RCC 7860 (cell line): ENCODE measurements at regions not wholly inside any gene's neighbourhood (a gene's known extent, or its start where the extent isn't known, plus 50 kb on each side); places are given as distances from the start of the nearest gene placed in this dataset.

Experiments used
- DNase-seq: peaks from one replicate; pipeline ENCODE4 v3.0.0-alpha.2; 2015; ENCODE audit warnings: low spot score
- FAIRE-seq: peaks from 2 replicates; lab custom pipeline; 2012; peaks lifted over from hg19 to GRCh38; lab: Jason Lieb, UNC

DNA sequence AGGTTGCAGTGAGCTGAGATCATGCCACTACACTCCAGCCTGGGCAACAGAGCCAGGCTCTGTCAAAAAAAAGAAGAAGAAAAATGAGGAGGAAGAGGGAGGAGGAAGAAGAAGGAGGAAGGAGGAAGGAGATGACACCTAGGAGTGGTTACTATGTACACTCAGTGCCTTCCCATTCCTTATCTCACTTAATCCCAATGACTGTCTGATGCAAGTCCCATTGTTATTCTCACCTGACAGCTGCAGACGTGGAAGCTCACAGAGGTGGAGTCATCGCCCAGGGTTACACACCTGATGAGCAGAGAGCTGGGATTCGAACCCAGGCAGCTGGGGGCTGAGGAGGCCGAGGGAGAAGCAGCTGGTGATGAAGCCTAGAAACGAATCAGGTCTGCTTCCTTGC is 258.8 kb downstream of the SNX10 start:
- FAIRE-seq, result no peak
- no peak for DNase-seq

DNA sequence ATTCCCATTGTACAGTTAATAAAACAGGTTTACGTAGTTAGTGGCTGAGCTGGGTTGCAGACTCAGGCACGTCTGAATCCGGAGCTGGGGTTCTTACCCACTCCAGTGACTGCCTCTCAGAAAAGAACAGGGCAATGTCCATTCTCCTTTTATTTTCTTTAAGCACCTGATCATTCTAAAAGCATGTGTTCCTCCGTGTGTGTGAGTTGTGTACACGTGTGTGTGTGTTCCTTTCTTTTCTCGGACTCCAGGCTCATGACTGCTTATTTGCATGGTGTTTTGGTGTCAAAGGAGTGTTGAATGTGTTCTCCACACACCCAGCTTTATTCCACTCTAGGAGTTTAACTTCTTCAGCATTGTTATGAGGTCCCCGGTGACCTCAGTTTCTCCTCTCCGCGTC is 260.1 kb downstream of the SNX10 start:
- FAIRE-seq, result no peak
- no peak for DNase-seq

DNA sequence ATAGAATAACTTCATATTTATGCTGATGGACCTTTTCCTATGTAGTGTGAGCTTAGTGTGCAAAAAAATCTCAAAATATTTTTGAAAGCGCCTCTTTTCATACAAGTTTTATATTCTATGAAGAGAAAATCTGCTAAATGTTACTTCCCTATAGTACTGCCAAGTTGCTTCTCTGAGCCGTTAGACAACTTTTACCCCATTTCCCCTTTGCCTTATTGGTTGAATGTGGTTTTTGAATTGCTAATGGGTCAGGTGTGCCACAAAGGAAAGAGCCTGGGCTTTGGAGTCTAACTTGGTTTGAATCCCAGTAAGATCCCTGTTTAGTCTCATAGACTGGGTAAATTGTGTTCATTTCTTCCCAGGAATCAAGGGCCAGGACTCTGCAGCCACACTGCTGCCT is 261.5 kb downstream of the SNX10 start:
- DNase-seq, result no peak
- no peak for FAIRE-seq

DNA sequence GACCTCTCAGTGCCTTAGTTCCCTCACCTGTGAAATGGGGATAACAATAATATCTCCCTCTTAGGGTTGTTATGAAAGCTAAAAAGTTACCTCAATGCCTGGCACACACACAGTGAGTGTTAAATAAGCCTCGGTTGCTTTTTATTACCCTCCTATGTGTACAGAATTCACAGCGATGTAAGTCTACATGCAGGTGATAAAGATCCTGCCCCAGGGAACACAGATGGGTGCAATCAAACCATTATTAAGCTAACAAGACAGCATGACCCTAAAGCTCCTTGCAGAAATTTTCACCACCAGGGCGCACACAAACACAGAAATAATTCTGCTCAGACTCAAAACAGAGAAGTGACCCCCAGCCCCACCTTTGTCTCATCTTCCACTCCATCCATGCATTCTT is 261.9 kb downstream of the SNX10 start:
- DNase-seq, result no peak

DNA sequence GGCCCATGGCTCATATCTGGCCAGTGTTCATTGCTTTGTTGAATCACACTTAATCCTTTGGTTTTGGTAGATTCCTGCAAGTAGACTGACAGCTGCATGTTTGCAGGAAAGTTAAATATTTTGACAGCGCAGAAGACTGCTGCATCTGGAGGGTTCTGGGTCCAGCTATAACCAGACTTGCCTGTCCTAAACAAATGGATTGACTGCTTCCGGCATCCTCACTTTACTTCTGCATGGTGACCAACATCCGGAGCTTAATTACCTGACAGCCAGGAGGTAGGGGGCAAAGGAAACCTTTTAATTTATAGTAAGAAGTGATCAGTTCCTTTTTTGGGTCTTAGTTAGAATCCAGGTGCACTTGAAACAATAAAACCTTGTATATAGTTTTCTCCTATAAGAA is 263.3 kb downstream of the SNX10 start:
- no peak for DNase-seq
- no peak for FAIRE-seq

More for the DNA sequence above, 261.9 kb downstream of the SNX10 start:
- no peak for FAIRE-seq

DNA sequence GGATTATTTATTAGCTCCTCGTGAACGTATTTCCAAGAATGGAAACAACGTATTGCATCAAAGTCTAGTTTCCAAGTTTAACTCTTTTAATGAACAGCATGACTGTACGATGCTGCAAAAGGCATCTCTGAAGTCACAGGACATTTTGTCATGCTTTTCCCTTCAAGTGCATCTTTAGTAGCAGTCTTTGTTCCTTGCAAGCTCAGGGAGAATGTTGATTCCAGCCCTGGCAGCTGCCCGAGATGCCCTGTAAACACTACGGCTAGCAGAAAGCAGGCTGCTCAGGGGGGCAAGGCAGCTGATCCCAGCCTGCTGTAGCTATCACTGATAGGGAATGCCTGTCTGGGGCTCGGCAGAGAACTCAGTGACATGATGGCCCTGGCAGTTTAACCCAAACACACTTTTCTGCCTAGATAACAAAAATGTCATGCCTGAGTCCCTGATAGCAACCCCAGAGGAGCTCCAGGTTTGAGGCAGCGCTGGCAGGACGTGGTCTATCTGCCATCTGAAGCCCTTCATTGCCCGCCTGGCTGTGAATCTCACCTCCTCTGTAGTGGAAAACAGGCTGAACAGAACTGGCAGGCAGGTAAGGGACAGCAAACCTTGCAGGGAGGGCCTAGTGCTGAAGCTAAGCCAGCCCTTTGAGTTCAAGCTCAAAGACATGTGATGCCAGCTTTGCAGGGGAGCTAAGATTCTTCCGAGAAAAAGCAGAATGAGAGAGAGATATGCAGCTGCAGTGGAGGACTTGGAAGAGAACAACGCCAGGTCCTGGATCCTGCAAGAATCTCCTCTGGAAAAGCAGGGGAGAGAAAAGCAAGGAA is 264.6 kb downstream of the SNX10 start:
- FAIRE-seq (no peak), DNase-seq (no peak)

DNA sequence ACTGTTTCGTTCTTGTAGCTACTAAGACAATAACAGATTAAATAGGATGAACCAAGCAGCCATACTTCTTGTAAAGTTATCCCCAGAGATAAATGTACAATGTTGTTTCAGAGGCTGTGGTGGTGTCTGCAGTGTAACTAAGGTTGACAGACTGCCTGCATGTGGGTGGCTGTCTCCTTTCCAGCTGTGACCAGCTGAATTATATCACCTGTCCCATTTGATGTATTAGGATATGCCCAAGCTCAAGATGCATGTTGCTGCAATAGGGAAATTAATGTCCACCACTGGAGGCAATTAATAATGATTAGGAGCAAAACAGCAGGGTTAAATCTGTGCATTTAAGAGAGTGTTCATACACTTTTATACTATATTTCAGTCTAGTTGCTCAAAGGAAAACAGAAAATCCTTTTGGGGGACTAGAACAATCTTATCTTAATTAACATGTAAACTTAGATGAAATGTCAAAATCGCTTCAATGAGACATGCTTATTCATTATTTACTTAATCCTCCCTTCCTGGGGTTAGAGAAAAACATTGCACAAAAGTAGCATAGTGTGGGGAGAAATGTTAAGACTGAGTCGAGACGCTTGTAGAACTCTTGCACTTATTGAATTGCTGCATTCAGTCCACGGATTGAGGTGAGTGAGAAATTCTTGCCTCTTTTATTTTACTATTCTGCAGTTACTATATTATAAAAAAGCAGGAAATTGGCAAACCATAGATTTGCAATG is 269.0 kb downstream of the SNX10 start:
- FAIRE-seq, result no peak
- no peak for DNase-seq

DNA sequence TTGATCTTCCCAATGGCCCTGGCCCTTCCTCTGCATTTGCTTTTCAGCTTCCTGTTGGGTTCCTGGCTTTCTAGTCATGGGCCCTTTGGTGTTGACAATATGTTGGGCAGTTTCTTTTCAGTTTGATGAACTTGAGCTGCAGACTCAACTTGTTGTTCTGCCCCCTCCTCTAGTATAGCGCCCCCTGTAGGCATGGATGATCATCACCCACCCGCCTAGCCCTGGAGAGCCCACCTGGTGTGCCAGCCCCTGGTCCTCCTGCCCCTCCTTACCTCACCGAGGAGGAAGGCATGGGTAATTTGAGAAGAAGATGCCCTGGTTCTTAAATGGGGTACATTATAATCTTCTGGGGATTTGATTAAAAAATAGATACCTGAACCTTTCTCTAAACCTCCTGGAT is 271.2 kb downstream of the SNX10 start:
- FAIRE-seq, result no peak
- no peak for DNase-seq

DNA sequence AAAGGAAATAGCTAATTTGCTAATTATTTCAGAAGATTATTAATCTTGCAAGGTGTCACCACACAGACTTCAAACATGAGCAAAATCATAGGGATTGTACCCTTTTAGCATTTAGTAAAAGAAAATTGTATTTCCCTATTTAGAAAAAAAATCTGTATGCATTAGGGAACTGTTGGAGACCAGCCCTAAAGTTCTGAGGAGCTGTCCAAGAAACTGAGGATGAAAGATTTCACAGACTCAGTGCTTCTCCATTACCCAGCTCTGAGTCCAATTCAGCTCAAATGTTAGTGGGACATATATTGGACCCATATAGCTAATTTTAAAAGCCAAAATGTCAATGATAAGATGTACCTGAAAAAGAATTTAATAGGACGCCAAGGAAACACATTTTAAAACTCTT is 271.7 kb downstream of the SNX10 start:
- FAIRE-seq (no peak), DNase-seq (no peak)

DNA sequence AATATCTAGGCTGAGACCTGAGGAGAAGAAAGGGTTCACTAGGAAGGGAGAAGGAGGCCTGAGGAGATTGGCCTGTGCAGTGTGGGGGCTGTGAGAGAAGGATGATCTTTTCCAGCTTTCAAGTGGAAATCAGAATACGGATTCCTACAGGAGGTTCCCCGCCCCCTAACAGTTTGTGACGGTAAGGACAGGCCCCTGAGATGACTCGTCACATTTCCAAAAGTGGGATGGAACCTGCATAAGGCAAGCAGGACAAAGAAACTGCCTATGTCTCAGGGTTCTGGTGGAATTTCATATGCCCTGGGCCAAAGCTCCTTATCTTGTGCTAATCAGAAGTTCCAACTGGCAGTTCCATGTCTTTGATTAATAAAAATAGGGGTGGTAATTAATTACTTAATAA is 275.6 kb downstream of the SNX10 start:
- FAIRE-seq (no peak), DNase-seq (no peak)

DNA sequence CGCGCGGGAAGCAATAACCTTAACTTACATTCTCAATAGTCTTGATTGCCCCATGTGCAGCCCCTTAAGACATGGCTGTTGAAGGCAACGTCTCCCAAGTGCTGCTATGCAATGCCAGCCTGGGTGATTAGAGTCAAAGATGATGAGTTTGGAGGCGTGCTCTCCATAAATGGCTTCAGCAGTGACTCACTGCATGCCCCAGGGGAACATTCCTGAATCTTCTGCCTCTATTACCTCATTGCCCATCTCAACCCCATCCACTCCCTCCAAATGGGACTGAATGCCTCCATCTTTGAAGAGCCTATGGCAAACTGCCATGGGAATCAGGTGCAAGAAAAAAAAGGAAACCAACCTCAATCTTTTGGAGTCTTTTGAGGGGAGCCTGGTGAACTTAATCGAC is 282.8 kb downstream of the SNX10 start:
- FAIRE-seq, result no peak
- DNase-seq, result no peak

DNA sequence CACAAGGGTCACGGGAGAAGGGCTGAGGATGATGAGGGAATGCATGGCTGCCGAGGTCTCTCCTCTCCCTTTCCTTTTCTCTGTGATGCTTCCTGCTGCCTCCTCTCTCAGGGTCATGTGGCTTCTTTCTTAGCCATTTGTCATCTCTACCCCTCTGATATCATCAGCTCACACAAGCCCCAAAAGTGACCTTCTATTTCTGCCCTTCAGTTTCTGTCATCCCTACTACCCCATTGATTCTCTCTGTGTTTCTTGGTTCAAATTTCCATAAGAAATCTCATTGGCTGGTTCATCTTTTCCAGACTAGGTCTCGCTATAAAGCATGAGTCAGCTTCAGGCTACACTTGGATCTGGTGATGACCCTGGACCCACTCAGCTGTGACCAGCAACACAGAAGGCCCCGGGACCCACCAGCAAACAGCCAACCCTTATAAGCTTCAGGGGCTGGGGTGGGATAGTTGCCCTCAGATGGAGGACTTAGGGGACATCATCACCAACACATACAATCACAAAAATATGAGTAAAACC is 284.3 kb downstream of the SKAP2 start:
- no peak for DNase-seq
- no peak for FAIRE-seq

DNA sequence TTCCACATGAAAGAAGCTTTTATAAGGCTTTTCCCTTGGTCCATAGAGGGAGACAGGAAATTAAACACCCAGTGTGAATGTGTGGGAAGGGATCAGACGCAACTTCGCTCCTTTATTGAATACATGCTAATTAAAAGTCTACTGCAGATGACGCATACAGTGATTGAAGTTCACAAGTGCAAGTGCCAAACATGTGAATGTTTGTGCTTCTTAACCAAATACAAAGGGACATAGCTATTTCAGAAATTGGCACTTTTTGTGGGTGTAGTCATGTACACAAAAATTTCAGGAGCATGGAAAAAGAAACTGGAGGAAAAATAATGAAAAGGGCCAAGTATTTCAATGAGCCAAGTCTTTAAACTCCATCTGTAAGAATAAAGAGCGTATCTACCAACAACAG is 283.7 kb downstream of the SKAP2 start:
- DNase-seq (no peak), FAIRE-seq (no peak)

DNA sequence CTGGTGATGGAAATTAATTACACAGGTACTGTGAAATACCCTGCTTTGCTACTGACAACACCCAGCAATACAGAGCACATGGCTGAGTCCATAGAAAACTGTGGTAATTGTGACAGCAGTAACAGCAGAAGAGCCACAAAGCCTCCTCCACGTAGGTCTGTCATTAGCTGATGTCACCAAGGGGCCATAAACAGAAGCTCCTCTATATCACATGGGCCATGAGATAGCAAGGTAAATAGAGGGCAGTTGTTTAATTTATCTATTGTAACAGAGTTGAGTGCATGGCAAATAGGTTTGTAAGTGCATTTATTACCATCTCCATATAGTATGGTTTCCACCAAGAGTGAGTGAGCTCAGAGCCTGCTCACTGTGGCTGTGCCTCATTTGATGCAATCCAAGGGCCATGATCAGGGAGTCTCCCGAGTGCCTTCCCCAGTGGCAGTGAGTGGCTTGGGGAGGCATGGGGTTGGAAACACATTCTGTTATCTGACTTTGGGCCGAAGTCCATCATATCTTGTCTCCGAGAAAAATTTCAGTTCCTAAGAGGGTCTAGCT is 281.2 kb downstream of the SKAP2 start:
- FAIRE-seq, result no peak
- DNase-seq, result no peak

DNA sequence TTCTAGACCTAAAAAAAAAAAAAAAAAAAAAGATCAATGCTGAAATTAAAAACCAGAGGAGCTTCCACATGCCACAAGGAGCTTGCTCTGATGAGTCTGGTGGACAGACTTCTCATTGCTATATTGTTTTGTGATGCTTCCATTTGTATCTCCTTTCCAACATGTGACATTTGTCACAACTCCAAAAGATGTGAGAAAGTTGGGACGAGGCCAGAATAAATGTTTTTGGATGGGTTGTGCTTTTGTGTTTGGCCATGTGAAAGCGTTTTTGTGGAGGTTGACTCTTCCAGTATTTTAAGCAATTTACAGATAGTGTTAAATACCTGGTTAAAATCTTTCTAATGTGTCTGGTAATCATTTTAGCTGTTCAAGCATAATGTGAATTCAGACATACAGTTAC is 280.1 kb downstream of the SKAP2 start:
- FAIRE-seq, result no peak
- no peak for DNase-seq

DNA sequence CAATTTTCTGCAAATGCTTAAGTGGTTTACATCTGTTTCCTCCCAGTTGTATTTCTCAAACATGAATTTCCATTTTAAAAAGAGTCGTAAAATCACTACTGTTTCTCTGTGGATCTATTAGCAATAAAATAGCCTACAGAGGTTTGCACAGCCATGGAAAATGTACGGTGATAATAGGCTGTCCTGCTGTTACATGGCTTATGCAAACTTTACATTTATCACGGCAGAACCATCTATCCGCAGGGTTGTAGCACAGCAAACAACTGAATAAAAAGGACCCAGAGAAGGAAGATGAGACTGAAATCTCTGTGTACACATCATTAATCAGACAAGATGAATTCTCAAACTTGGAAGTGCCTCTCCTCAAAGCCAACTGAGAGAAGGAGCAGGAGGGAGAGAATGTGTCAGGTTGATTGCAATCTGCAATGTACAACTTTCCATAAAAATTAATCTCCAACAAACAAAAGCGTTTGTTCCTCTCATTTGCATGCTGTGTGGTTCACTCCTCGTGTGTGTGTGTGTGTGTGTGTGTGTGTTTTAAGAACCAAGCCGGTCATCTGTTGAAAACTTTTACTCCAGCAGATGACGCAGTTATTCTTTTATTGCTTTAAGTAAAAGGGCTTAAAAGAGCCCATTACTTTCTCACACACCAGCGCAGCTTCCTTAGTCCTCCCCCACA is 279.3 kb downstream of the SKAP2 start:
- no peak for FAIRE-seq
- no peak for DNase-seq

DNA sequence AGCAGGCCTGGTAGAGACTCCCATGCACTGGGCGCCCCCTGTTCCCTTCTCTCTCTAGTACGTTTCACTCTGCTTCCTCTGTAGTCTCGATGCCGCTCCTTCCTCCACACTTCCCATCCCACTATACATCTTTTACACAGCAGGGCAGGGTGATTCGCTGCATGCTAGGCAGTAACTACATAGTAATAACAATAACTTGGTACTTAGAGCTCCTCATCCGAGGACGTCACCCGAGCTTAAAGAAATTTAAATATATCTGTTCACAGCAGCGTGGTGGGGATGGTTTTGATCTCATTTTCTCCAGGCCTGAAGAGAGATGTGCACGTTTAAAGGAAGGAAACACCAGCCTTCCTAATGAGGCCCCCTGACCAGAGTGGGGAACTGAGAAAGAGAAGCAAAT is 276.9 kb downstream of the SKAP2 start:
- no peak for DNase-seq
- no peak for FAIRE-seq

DNA sequence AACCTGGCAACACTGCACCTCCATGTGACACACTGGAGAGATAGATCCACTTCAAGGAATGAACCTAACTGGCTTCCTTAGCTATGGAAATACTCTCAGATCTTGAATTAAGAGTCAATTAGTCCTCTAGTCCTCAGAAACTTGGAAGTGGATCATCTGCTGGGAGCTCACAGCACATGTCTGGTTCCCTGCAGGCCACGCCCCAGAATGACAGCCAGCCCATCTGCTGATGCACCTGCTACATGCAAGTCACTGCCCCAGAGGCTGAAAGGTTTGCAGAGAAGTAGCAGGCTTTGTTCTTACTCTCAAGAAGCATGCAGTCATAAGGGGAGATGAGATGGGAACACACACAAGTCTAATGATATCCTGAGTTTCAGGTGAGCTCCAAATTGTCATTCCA is 275.9 kb downstream of the SKAP2 start:
- no peak for FAIRE-seq

DNA sequence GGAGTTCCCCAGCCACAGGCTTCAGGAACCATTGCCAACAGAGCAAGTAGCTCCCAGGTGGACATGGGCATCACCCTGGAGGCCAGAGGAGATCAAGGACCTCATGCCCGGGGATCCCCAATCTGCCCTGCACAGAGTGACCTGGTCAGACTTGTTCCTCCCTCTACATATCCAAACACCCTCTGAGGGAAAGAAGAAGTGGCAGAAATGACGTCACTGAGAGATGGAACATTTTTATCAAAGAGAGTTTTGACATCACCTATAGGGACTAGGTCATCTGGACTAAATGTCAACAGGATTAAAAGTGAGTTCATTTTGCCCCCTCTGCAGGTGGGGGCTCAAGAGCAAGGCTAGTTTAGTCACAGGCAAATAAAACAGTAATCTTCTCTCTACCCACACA is 273.7 kb downstream of the SKAP2 start:
- FAIRE-seq (no peak), DNase-seq (no peak)

More for the DNA sequence above, 275.9 kb downstream of the SKAP2 start:
- DNase-seq, result no peak

DNA sequence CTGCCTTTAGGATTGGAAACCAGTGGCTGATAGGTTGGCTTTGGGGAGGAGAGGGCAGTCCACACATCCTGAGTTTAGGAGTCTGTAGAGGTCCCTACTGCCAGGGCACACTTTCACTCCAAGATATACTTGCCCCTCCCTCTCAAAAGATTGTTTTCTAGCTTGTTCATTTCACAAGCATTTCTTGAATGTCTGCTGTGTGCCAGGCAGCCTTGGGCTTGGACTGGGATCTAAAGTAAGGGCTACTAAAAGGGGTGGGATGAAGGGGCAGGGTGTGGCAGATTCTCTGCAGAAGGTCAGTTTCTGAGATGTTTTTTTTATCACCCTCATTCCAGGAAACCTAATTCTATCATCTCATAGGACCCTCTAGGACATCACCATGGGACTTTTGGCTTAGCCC is 272.4 kb downstream of the SKAP2 start:
- FAIRE-seq, result no peak
- no peak for DNase-seq

DNA sequence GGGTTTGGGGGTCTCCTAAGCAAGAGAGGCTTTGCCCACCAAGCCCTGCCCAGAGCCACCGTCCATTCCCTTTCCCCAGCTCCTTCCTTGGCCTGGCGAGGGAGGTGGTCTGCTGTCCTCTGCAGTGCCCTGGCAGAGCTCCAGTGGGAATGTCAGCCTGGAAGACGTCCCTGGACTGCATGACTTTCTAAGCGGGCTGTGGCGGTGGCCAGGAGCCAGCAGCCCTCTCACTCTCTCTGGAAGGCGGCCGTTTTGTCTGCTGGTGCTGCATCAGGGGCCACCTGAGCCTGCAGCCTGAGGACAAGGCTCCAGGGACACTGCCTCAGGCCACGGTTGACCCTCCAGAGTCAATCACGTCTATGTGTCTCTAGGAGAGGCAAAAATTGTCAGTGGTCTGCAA is 271.0 kb downstream of the SKAP2 start:
- DNase-seq (no peak), FAIRE-seq (no peak)
